Right lobe of liver (tissue), 4 donors: ENCODE measurements at regions not wholly inside any gene's neighbourhood (a gene's known extent, or its start where the extent isn't known, plus 50 kb on each side); places are given as distances from the start of the nearest gene placed in this dataset.

Source experiments
- CTCF ChIP-seq, 4 donors: fragments of 200-600 bp in 3 of 4; fragments of 450-650 bp in 1 of 4; IDR thresholded peaks; one replicate each; pipeline versions ENCODE4 v1.5.1 to v1.8.0; 2016 to 2022; ENCODE audit warnings: antibody characterized with exemption in 4 of 4, mild to moderate bottlenecking in 2 of 4
- POLR2A ChIP-seq: fragments of 450-650 bp; IDR thresholded peaks from one replicate; pipeline ENCODE4 v1.6.1; 2017; ENCODE audit warnings: antibody characterized with exemption, mild to moderate bottlenecking
- donor health status: DM: no; HTN: no; CAD: no.
- donor health status: DM: no; HTN: no; CAD: no.
- donor health status: DM: no; HTN: yes; CAD: no.

- no peak for TF ChIP-seq CTCF (IDR thresholded peaks at IDR 0.05)
- TF ChIP-seq POLR2A = no peak
Observed at GRCh38 chr2:172160839-172161238, 58.1 kb upstream of the DLX2 start.
